ENCODE measurements at regions not wholly inside any gene's neighbourhood (a gene's known extent, or its start where the extent isn't known, plus 50 kb on each side); places are given as distances from the start of the nearest gene placed in this dataset.

DNA sequence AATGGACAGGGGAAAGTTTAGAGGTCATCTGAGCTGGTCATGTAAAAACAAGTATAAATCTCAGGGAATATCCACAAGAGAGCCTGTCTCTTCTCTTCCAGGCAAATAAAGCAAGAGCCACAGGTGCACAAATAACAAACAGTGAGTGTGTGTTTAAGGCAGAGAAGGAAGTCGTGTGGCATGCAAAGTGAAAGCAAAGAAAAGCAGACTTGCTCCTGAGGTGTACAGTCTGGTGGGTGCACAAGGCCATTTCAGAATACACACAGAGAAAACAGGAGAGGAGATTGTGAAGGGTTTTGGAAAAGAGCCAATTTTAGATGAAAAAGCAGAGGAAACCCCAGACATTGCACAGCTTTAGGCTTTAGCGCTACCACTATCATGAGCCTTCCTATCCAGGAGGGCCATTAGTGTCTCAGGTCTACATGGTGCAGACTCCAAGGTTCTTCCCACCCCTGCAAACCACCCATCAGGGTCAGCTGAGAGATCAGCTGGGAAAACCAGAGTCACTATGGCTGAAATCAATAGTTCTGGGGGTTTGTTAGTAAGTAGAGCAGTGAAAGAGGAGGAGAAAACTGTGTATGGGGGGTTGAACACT is 355.8 kb downstream of the KLHL4 start:
- peak overlapping the region; percentile 28 for H3K4me3 Mint-ChIP-seq
- H3K9me3 Mint-ChIP-seq = no peaks in the 10 kb centered on the region
- H3K27ac Mint-ChIP-seq (ENCODE audit: low read depth) = peak overlapping the region; percentile 48
- H3K27me3 Mint-ChIP-seq = no peaks in the 10 kb centered on the region
- ATAC-seq (replicated peaks; ENCODE audit: extremely low read depth, poor library complexity, severe bottlenecking) (no peak), DNase-seq (ENCODE audit: low spot score in 2 of 2) (no peak)
- no peaks in the 10 kb centered on the region for H3K36me3 Mint-ChIP-seq (ENCODE audit: insufficient read depth)
- peaks cover 11% of the 10 kb centered on the region for H3K4me1 Mint-ChIP-seq

DNA sequence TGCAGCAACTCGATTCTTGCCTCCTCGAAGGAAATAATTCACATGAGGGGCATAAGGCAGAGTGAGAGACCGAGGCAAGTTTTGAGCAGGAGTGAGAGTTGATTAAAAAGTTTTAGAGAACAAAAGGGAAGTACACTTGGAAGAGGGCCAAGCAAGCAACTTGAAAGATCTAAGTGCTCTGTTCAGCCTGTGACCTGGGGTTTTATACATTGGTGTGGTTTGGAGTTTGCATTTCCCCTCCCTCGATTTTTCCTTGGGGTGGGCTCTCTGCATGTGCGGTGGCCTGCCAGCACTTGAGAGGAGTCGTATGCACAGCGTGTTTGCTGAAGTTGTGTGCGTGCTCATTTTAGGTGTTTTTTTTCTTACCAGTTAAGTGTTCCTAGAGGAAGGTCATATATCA is 356.4 kb downstream of the KLHL4 start:
- H3K36me3 Mint-ChIP-seq (ENCODE audit: insufficient read depth) = no peaks in the 10 kb centered on the region
- no peaks in the 10 kb centered on the region for H3K27me3 Mint-ChIP-seq
- no peak for ATAC-seq (replicated peaks; ENCODE audit: extremely low read depth, poor library complexity, severe bottlenecking)
- H3K4me1 Mint-ChIP-seq = peaks cover 11% of the 10 kb centered on the region
- H3K4me3 Mint-ChIP-seq = peak overlapping the region; percentile 14
- DNase-seq (ENCODE audit: low spot score in 2 of 2) = no peak
- H3K27ac Mint-ChIP-seq (ENCODE audit: low read depth) = peak overlapping the region; percentile 48
- H3K9me3 Mint-ChIP-seq = no peaks in the 10 kb centered on the region

DNA sequence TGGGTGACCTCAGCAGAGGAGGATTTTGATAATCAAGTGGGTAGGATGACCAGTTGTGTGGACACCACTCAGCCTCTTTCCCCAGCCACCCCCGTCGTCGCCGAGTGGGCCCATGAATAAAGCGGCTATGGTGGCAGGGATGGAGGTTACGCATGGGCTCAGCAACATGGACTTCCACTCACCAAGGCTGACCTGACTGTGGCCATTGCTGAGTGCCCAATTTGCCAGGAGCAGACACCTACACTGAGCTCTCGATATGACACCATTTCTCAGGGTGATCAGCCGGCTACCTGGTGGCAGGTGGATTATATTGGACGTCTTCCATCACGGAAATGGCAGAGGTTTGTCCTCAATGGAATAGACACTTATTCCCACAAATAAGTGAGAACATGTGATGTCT is 361.3 kb downstream of the KLHL4 start:
- Mint-ChIP-seq H3K9me3 (no peaks in the 10 kb centered on the region), H3K4me3 (no peak overlapping the region), H3K27me3 (no peaks in the 10 kb centered on the region), H3K36me3 (ENCODE audit: insufficient read depth) (peaks cover 2% of the 10 kb centered on the region), H3K4me1 (peaks cover 2% of the 10 kb centered on the region), H3K27ac (ENCODE audit: low read depth) (no peak overlapping the region)
- ATAC-seq (replicated peaks; ENCODE audit: extremely low read depth, poor library complexity, severe bottlenecking) (no peak), DNase-seq (ENCODE audit: low spot score in 2 of 2) (no peak)

DNA sequence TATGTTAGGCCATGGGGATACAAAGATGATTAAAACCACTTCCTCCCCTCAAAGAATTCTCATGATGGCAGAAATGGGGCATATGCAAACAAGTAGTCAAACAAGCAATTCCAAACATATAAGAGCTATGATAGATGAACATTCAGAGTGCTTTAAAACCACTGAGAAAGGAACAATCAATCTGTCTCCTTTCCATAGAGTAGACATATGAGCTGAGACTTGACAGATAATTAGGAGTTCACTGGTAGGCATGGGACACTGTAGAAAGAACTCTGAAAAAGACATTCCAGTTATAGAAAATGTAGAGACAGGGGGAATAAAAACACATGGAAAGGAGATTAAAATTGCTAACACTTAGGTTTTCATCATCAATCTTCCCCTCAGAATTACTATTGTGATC is 372.8 kb downstream of the KLHL4 start:
- Mint-ChIP-seq H3K36me3 (ENCODE audit: insufficient read depth) (no peaks in the 10 kb centered on the region), H3K27me3 (no peaks in the 10 kb centered on the region), H3K27ac (ENCODE audit: low read depth) (no peak overlapping the region), H3K4me1 (no peaks in the 10 kb centered on the region), H3K4me3 (no peak overlapping the region), H3K9me3 (no peaks in the 10 kb centered on the region)
- DNase-seq (ENCODE audit: low spot score in 2 of 2) = no peak
- ATAC-seq (replicated peaks; ENCODE audit: extremely low read depth, poor library complexity, severe bottlenecking) = no peak

DNA sequence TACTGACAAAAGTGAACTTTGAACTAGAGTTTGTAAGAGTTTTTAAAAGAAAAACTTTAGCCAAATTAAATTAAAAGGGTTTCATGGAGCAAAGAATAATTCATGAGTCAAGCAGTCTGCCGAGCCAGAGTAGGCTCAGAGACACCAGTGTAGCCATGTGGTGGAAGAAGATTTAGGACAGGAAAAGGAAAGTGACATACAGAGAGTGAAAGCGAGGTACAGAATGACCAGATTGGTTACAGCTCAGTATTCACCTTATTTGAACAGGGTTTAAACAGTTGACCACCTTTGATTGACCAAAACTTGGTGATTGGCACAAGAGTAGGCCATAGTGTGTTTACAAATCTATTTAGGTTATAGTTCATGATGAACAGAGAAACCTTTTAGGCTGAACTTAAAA is 377.8 kb downstream of the KLHL4 start:
- H3K4me1 Mint-ChIP-seq = no peaks in the 10 kb centered on the region
- peaks cover 4% of the 10 kb centered on the region for H3K36me3 Mint-ChIP-seq (ENCODE audit: insufficient read depth)
- H3K4me3 Mint-ChIP-seq = no peak overlapping the region
- DNase-seq (ENCODE audit: low spot score in 2 of 2) (no peak), ATAC-seq (replicated peaks; ENCODE audit: extremely low read depth, poor library complexity, severe bottlenecking) (no peak)
- no peak overlapping the region for H3K27ac Mint-ChIP-seq (ENCODE audit: low read depth)
- no peaks in the 10 kb centered on the region for H3K9me3 Mint-ChIP-seq
- no peaks in the 10 kb centered on the region for H3K27me3 Mint-ChIP-seq

DNA sequence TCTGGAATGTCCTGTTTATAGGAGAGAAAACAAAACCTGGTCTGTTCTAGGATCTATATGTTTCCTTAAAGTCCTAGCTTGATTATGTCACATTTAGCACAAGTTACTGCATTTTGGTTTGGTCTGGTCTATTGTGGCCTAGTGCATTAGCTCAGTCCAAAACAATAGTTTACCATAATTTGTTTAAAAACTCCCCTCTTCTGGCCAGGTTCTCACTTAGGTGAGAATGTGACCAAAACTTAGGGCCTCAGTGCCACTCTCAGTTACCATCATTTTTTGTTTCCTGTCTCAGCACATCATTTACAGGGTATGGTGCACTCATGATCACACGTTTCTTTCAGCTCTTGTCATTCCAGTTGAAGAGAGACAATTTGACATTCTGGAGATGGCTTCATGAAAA is 378.5 kb downstream of the KLHL4 start:
- Mint-ChIP-seq H3K4me1 (no peaks in the 10 kb centered on the region), H3K27ac (ENCODE audit: low read depth) (no peak overlapping the region), H3K27me3 (no peaks in the 10 kb centered on the region), H3K36me3 (ENCODE audit: insufficient read depth) (peaks cover 7% of the 10 kb centered on the region), H3K9me3 (no peaks in the 10 kb centered on the region), H3K4me3 (no peak overlapping the region)
- ATAC-seq (replicated peaks; ENCODE audit: extremely low read depth, poor library complexity, severe bottlenecking) (no peak), DNase-seq (ENCODE audit: low spot score in 2 of 2) (no peak)

DNA sequence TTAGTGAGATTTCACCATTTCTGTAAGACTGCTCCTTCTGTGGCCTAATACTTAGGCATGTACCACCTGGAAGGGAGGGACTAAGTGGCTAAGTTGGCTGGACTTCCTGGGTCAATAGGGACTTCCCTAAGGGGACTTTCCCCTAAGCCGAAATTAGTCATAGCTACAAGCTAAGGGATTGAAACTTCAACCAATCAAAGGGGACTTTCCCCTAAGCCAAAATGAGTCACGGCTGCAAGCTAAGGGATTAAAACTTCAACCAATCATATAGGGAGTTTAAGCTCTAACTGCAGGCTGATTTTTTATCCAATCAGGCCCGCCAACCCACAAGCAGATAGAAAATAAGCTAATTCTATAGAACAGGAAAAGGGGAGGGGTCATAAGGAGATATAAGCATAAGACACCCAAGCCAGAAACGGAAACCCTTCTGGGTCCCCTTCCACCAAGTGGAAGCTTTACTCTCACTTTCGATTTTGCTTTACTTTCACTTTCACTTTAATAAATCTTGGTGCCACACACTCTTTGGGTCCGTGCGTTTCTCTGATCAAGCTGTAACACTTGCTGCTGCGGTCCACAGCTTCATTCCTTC is 382.8 kb downstream of the KLHL4 start:
- Mint-ChIP-seq H3K27ac (ENCODE audit: low read depth) (peak overlapping the region; percentile 57), H3K9me3 (no peaks in the 10 kb centered on the region), H3K4me3 (peak overlapping the region; percentile 55), H3K27me3 (no peaks in the 10 kb centered on the region), H3K36me3 (ENCODE audit: insufficient read depth) (peaks cover 7% of the 10 kb centered on the region), H3K4me1 (no peaks in the 10 kb centered on the region)
- ATAC-seq (replicated peaks; ENCODE audit: extremely low read depth, poor library complexity, severe bottlenecking) = peak; percentile 66
- no peak for DNase-seq (ENCODE audit: low spot score in 2 of 2)

DNA sequence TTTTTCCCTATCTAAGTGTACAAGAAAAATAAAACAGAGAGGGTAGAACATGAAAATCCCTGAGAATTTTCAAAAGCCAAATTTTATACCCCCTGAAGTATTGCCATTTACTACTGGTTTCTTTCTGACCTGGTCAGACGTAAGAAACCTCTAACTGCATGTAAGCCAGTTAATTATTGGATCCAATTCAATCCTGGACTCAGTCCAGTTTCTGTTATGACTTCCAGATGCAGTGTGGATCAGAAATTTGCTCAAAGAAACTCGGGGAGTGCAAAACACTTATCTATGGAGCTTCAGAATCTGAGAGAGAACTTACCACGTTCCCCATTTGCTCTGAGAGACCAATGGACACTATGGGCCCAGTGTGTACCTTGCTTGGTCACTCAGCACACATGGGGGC is 383.5 kb downstream of the KLHL4 start:
- H3K27me3 Mint-ChIP-seq = no peaks in the 10 kb centered on the region

DNA sequence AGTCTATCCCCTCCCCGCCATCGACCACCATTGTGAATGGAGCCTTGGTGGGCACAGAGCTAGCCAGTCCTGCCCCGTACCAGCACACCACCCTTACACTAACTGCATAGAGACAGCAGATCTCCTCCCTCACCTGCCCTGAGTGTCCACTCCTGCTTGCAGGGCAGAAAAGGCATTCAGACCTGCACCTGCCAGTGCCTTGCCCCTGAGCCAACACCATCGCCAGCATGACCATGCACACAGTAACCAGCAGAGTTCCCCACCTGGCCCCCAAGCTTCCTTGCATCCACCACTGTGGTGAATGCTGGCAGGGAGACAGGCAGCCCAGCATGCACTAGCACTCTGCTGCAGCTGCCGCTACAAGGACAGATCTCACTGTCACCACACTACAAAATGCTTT is 397.1 kb downstream of the KLHL4 start:
- Mint-ChIP-seq H3K36me3 (ENCODE audit: insufficient read depth) (no peaks in the 10 kb centered on the region), H3K9me3 (no peaks in the 10 kb centered on the region), H3K27me3 (no peaks in the 10 kb centered on the region), H3K4me1 (no peaks in the 10 kb centered on the region), H3K4me3 (no peak overlapping the region), H3K27ac (ENCODE audit: low read depth) (no peak overlapping the region)
- DNase-seq (ENCODE audit: low spot score in 2 of 2) (no peak), ATAC-seq (replicated peaks; ENCODE audit: extremely low read depth, poor library complexity, severe bottlenecking) (no peak)

More for the DNA sequence above, 383.5 kb downstream of the KLHL4 start:
- H3K27ac Mint-ChIP-seq (ENCODE audit: low read depth) = peak overlapping the region; percentile 57
- H3K9me3 Mint-ChIP-seq = no peaks in the 10 kb centered on the region
- ATAC-seq (replicated peaks; ENCODE audit: extremely low read depth, poor library complexity, severe bottlenecking) = no peak
- H3K4me3 Mint-ChIP-seq = peak overlapping the region; percentile 55
- no peak for DNase-seq (ENCODE audit: low spot score in 2 of 2)
- no peaks in the 10 kb centered on the region for H3K4me1 Mint-ChIP-seq
- H3K36me3 Mint-ChIP-seq (ENCODE audit: insufficient read depth) = peaks cover 7% of the 10 kb centered on the region

DNA sequence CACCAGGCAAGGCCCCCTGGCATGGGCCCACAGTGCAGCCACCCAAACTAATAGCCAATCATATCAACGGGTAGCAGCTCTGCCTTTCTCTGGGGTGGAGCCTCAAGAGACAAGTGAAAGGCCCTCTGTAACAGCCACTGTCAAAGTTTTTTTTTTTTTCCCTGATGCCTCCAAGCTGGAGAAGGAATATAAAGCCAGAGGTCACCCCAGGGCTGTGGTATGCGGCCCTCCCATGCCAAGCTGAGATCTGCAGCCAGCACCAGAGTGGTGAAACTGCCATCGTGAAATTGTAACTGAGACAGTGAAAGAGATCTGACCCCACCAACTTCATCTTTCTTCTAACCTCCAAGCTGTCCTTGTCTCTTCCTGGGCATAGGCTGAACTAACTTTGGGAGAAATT is 407.0 kb downstream of the KLHL4 start:
- ATAC-seq (replicated peaks; ENCODE audit: extremely low read depth, poor library complexity, severe bottlenecking) (no peak), DNase-seq (ENCODE audit: low spot score in 2 of 2) (no peak)
- no peaks in the 10 kb centered on the region for H3K27me3 Mint-ChIP-seq
- H3K27ac Mint-ChIP-seq (ENCODE audit: low read depth) = no peak overlapping the region
- no peaks in the 10 kb centered on the region for H3K4me1 Mint-ChIP-seq
- no peaks in the 10 kb centered on the region for H3K36me3 Mint-ChIP-seq (ENCODE audit: insufficient read depth)
- H3K4me3 Mint-ChIP-seq = no peak overlapping the region
- peaks cover 7% of the 10 kb centered on the region for H3K9me3 Mint-ChIP-seq

DNA sequence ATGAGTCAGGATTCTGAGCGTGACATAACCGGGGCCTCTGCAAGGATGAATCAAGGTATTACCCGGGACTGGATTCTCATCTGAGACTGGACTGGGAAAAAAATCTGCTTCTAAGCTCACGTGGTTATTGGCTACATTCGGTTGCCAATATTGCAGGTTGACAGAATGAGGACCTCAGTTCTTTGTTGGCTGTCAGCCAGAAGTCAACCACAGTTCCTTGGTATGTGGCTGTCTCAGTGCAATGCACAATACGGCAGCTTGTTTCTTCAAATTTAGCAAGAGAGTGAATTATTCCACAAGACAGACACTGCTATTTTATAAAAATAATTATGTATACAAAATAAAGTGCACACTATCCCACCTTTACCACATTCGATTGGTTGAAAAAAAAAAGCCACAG is 424.2 kb downstream of the KLHL4 start:
- H3K36me3 Mint-ChIP-seq (ENCODE audit: insufficient read depth) = no peaks in the 10 kb centered on the region
- no peaks in the 10 kb centered on the region for H3K27me3 Mint-ChIP-seq
- H3K27ac Mint-ChIP-seq (ENCODE audit: low read depth) = no peak overlapping the region
- ATAC-seq (replicated peaks; ENCODE audit: extremely low read depth, poor library complexity, severe bottlenecking) = no peak
- H3K9me3 Mint-ChIP-seq = no peaks in the 10 kb centered on the region
- no peaks in the 10 kb centered on the region for H3K4me1 Mint-ChIP-seq
- no peak for DNase-seq (ENCODE audit: low spot score in 2 of 2)
- no peak overlapping the region for H3K4me3 Mint-ChIP-seq

DNA sequence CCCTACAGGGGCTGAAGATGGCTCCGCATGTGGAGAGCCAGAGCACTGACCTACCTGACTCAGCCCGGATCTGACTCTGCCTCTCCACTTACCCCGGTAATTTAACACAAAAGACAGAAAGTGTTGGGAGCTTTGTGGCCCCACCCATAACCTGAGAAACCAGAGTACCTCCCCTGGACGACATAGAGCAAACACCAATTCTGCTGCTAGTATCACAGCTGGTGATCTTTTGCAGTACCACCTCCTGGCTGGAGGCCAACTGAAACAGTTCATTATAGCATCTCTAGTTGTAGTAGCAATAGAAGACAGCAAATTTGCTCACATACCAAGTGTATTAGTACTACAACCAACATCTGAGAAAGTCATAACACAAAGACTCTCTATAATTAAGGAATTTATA is 443.9 kb downstream of the KLHL4 start:
- DNase-seq (ENCODE audit: low spot score in 2 of 2) (no peak), ATAC-seq (replicated peaks; ENCODE audit: extremely low read depth, poor library complexity, severe bottlenecking) (no peak)
- H3K4me1 Mint-ChIP-seq = no peaks in the 10 kb centered on the region
- H3K27ac Mint-ChIP-seq (ENCODE audit: low read depth) = no peak overlapping the region
- no peak overlapping the region for H3K4me3 Mint-ChIP-seq
- no peaks in the 10 kb centered on the region for H3K27me3 Mint-ChIP-seq
- no peaks in the 10 kb centered on the region for H3K9me3 Mint-ChIP-seq
- H3K36me3 Mint-ChIP-seq (ENCODE audit: insufficient read depth) = no peaks in the 10 kb centered on the region

DNA sequence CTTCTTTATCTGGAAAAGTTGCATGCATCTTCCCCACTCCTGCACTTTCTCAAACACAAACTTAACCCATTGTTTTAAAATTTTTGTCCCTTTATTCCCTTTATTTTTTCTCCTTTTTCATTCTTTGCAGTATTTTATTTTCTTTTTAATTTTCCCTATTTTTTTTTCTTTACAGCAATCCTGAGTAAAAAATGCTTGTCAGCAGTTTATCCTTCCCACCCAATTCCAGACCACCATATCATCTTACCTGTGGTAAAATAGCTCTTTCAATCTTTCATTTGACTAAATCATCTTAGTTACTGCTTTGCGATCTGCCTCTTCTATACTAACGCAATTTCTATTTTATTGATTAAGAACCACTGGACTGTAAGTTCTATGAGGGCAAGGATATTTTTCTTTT is 450.5 kb downstream of the KLHL4 start:
- no peak for ATAC-seq (replicated peaks; ENCODE audit: extremely low read depth, poor library complexity, severe bottlenecking)
- no peak for DNase-seq (ENCODE audit: low spot score in 2 of 2)
- peaks cover 7% of the 10 kb centered on the region for H3K9me3 Mint-ChIP-seq
- H3K4me3 Mint-ChIP-seq = no peak overlapping the region
- no peak overlapping the region for H3K27ac Mint-ChIP-seq (ENCODE audit: low read depth)
- no peaks in the 10 kb centered on the region for H3K4me1 Mint-ChIP-seq
- no peaks in the 10 kb centered on the region for H3K36me3 Mint-ChIP-seq (ENCODE audit: insufficient read depth)
- no peaks in the 10 kb centered on the region for H3K27me3 Mint-ChIP-seq

Data from central memory CD8-positive, alpha-beta T cell (primary cell).